Lower leg skin (tissue), 3 donors: ENCODE measurements at regions not wholly inside any gene's neighbourhood (a gene's known extent, or its start where the extent isn't known, plus 50 kb on each side); places are given as distances from the start of the nearest gene placed in this dataset.

Experiments
- CTCF ChIP-seq, 3 donors: fragments of 450-650 bp; IDR thresholded peaks; one replicate each; pipeline ENCODE4 v1.5.1; 2016; ENCODE audit warnings: antibody characterized with exemption in 3 of 3, mild to moderate bottlenecking in 3 of 3, moderate library complexity in 2 of 3
- POLR2A ChIP-seq, 2 donors: fragments of 450-650 bp; IDR thresholded peaks; one replicate each; pipeline ENCODE4 v1.6.1; 2016 to 2017; ENCODE audit warnings: antibody characterized with exemption in 2 of 2, mild to moderate bottlenecking in 1 of 2, moderate library complexity in 1 of 2

- TF ChIP-seq CTCF (IDR thresholded peaks at IDR 0.05) (no peak), POLR2A (IDR thresholded peaks at IDR 0.05) (no peak)
Observed at GRCh38 chr2:16404551-16405300, 260.9 kb downstream of the CYRIA start.
